ENCODE measurements at regions not wholly inside any gene's neighbourhood (a gene's known extent, or its start where the extent isn't known, plus 50 kb on each side); places are given as distances from the start of the nearest gene placed in this dataset.
"Not testable (repeated sequence)": the region's sequence is repeated elsewhere in the genome, so short reads cannot be mapped to it uniquely, and the experiment has no call there.

DNA sequence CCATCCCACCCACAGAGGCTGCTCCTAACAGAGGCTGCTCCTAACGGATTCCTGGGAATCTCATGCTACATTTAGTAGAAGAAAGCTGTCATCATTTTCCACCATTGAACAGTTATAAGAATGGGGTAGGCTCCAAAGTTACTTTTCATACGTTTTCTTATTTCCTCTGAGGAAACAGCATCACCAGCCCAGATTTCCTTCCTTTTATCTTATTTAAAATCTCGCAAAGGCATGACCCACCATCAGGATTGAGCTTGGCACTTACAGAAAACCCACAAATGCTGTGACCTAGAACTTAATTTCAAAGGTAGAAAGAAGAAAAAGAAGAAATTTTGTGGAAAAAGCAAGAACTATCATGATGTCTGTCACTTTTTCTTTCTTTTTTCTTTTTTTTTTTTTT is 168.0 kb downstream of the LY86 start:
- no peak overlapping the region for H3K27ac Mint-ChIP-seq
- DNase-seq: no peak
- no peaks in the 10 kb centered on the region for H3K27me3 Mint-ChIP-seq (ENCODE audit: low read depth)
- peaks cover 6% of the 10 kb centered on the region for H3K4me1 Mint-ChIP-seq (ENCODE audit: low read depth)
- H3K9me3 Mint-ChIP-seq: no peaks in the 10 kb centered on the region
- H3K4me3 Mint-ChIP-seq: no peak overlapping the region
- CTCF ChIA-PET: interaction anchor here (0.7 kb wide), 1 partner anchor 424 kb away, joined by 3 read pairs; no protein-coding TSS in a partner anchor
- intact Hi-C loops (cut with micrococcal nuclease): no loop called here
- H3K36me3 Mint-ChIP-seq (ENCODE audit: low read depth): no peaks in the 10 kb centered on the region

DNA sequence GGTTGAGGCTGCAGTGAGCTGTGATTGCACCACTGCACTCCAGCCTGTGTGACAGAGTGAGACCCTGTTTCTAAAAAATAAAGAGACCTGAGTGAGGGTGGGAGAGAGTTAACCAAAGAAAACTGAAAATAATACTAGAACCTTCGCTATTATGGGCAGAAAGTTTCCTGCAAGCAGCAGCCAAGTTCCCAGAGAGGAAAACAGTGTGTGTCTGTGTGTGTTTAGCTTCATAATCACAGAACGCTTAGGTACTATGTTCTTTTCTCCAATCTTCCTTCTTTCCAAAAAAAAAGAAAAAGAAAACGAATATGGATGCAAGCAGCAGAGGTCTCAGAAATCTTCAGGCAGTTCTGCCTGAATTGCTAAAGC is 170.0 kb downstream of the LY86 start:
- intact Hi-C loops (cut with micrococcal nuclease): no loop called here
- Mint-ChIP-seq H3K4me1 (ENCODE audit: low read depth) (no peaks in the 10 kb centered on the region), H3K27me3 (ENCODE audit: low read depth) (no peaks in the 10 kb centered on the region), H3K36me3 (ENCODE audit: low read depth) (no peaks in the 10 kb centered on the region), H3K9me3 (no peaks in the 10 kb centered on the region), H3K4me3 (no peak overlapping the region), H3K27ac (no peak overlapping the region)
- CTCF ChIA-PET: interaction anchor here (0.6 to 1.6 kb wide), 11 partner anchors 8 to 504 kb away, joined by 3 to 7 read pairs (median 3); no protein-coding TSS in a partner anchor
- no peak for DNase-seq

DNA sequence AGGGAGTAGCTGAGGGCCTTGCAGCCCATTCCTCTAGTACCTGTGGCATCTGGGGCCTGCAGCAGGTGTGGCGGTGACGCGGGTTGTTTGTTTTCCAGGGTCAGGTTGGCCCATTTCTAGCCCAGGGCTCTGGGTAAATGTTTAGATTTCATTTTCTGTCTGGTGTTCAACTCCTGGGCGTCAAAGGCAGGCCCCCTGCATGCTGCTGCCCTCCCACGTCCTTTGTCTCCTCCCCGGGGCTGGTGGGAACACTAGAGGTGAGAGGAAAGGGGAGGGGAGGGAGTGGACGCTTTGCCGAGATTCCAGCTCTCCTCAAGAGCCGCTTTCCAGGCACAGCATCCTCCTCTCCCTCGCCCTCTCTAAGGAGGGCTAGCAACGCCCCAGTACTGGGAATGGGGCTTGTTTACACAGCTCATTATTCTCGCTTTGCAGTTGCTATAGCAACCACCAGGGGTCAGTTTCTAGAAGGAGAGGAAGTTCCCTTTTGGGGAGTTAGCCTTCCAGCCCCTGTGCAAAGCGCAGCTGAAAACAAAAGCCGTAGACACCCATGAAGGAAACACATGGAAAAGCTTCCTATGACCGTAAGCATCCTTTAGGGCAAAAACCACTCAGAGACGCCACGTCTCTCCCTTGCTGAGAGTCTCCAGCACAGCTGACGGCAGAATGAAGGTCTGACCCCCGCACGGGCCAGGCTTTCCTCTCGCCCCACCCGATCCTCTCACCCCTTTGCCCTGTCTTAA is 170.6 kb downstream of the LY86 start:
- H3K27ac Mint-ChIP-seq: no peak overlapping the region
- peak; percentile 37 for DNase-seq
- CTCF ChIA-PET: interaction anchor here (0.7 to 1.6 kb wide), 11 partner anchors 8 to 503 kb away, joined by 3 to 7 read pairs (median 4); no protein-coding TSS in a partner anchor
- H3K4me1 Mint-ChIP-seq (ENCODE audit: low read depth): no peaks in the 10 kb centered on the region
- H3K9me3 Mint-ChIP-seq: no peaks in the 10 kb centered on the region
- no peaks in the 10 kb centered on the region for H3K27me3 Mint-ChIP-seq (ENCODE audit: low read depth)
- intact Hi-C loops (cut with micrococcal nuclease): no loop called here
- no peak overlapping the region for H3K4me3 Mint-ChIP-seq
- no peaks in the 10 kb centered on the region for H3K36me3 Mint-ChIP-seq (ENCODE audit: low read depth)

DNA sequence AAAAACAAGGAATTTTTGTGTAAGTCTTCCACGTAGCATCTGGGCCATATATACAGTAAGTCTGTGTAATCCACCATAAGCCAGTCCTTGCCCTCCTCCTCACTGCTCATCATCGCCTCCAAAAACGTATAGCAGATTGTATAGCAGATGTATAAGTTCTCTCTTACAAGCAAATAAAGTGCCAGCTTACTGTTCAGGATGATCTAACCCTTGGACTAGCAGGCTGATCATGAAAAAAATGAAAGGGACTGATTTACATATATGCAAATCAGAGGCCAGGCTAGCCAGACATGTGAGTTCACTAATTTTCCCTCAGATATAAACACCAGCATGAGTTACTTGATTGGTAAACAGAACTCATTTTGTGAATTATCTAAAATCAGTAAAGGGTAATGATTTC is 171.5 kb downstream of the LY86 start:
- H3K27ac Mint-ChIP-seq: no peak overlapping the region
- no peaks in the 10 kb centered on the region for H3K27me3 Mint-ChIP-seq (ENCODE audit: low read depth)
- no peaks in the 10 kb centered on the region for H3K4me1 Mint-ChIP-seq (ENCODE audit: low read depth)
- H3K4me3 Mint-ChIP-seq: no peak overlapping the region
- CTCF ChIA-PET: interaction anchor here (1.2 to 1.6 kb wide), 2 partner anchors 31 to 473 kb away, joined by 3 to 4 read pairs; no protein-coding TSS in a partner anchor
- no peak for DNase-seq
- H3K36me3 Mint-ChIP-seq (ENCODE audit: low read depth): no peaks in the 10 kb centered on the region
- intact Hi-C loops (cut with micrococcal nuclease): no loop called here
- no peaks in the 10 kb centered on the region for H3K9me3 Mint-ChIP-seq

DNA sequence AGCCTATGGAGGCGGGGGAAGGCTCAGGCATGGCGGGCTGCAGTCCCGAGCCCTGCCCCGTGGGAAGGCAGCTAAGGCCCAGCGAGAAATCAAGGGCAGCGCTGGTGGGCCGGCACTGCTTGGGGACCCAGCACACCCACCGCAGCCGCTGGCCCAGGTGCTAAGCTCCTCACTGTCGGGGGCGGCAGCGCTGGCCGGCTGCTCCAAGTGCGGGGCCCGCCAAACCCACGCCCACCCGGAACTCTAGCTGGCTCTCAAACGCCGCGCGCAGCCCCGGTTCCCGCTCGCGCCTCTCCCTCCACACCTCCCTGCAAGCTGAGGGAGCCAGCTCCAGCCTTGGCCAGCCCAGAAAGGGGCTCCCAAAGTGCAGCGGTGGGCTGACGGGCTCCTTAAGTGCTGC is 174.0 kb downstream of the LY86 start:
- H3K27ac Mint-ChIP-seq; intact Hi-C loops (cut with micrococcal nuclease); H3K36me3 Mint-ChIP-seq (ENCODE audit: low read depth); H3K4me3 Mint-ChIP-seq; DNase-seq; H3K9me3 Mint-ChIP-seq; H3K4me1 Mint-ChIP-seq (ENCODE audit: low read depth); H3K27me3 Mint-ChIP-seq (ENCODE audit: low read depth): not testable (repeated sequence)
- CTCF ChIA-PET: interaction anchor here (0.7 to 0.8 kb wide), 2 partner anchors 12 to 709 kb away, joined by 4 read pairs; no protein-coding TSS in a partner anchor

DNA sequence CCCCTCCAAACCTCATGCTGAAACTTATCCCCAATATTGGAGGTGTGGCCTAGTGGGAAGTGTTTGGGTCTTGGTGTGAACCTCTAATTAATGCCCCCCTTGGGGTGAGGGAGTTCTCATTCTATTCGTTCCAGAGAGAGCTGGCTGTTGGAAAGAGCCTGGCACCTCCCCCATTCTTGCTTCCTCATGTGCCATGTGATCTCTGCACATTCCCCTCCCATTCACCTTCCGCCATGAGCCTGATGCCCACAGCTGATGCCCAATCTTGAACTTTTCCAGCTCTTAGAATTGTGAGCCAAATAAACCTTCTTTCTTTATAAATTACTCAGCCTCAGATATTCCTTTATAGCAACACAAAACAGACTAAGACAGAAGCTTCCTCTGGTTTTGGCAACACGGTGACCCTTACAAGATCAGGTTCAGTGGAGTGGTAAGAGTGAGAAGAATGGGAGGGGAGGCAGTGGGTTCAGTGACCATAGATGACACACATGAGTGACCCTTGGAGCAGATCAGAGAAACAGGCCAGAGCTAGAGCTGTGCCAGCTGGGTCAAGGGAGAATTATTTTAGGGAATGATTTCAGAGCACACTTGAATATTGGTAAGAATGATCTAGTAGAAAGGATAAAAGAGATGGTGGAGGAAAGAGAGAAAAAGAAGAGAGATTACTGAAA is 176.4 kb downstream of the LY86 start:
- H3K9me3 Mint-ChIP-seq: no peaks in the 10 kb centered on the region
- no peaks in the 10 kb centered on the region for H3K27me3 Mint-ChIP-seq (ENCODE audit: low read depth)
- DNase-seq: no peak
- H3K4me3 Mint-ChIP-seq: no peak overlapping the region
- intact Hi-C loops (cut with micrococcal nuclease): no loop called here
- H3K36me3 Mint-ChIP-seq (ENCODE audit: low read depth): no peaks in the 10 kb centered on the region
- no peaks in the 10 kb centered on the region for H3K4me1 Mint-ChIP-seq (ENCODE audit: low read depth)
- H3K27ac Mint-ChIP-seq: no peak overlapping the region
- CTCF ChIA-PET: interaction anchor here (0.6 to 0.8 kb wide), 2 partner anchors 36 to 139 kb away, joined by 4 read pairs; no protein-coding TSS in a partner anchor

DNA sequence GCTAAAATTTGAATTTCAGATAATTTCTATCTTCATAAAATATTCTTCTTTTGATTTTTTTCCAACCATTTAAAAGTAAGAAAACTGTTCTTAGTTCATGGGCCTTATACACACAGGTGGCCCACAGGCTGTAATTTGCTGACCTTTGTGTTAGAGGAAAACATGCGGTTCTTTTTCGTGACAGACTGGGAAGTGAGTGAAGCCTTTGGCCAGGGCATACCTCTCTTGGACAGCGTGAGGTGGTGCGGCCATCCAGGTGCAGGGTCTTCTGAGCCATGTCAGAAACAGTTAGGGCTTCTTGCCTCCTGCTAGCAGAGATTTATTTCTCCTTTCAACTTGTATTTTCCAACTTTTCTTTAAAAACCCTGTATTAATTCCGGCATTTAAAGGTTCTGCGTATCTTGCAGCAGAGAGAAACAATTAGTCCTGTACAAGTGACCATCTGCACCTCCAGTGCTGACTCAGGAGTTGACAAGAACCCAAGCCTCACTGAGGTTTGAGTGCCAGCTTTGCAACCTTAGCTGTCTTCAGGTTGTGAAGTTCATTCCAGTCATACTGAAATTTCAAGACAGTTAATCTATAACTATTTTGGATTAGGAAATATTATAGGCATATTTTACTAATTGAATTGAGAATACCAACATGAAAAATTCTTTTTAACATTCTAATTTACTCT is 177.8 kb downstream of the LY86 start:
- DNase-seq: no peak
- CTCF ChIA-PET: no interaction called here
- intact Hi-C loops (cut with micrococcal nuclease): no loop called here
- H3K4me1 Mint-ChIP-seq (ENCODE audit: low read depth): no peaks in the 10 kb centered on the region
- H3K9me3 Mint-ChIP-seq: no peaks in the 10 kb centered on the region
- H3K4me3 Mint-ChIP-seq: no peak overlapping the region
- no peak overlapping the region for H3K27ac Mint-ChIP-seq
- H3K36me3 Mint-ChIP-seq (ENCODE audit: low read depth): no peaks in the 10 kb centered on the region
- H3K27me3 Mint-ChIP-seq (ENCODE audit: low read depth): no peaks in the 10 kb centered on the region

DNA sequence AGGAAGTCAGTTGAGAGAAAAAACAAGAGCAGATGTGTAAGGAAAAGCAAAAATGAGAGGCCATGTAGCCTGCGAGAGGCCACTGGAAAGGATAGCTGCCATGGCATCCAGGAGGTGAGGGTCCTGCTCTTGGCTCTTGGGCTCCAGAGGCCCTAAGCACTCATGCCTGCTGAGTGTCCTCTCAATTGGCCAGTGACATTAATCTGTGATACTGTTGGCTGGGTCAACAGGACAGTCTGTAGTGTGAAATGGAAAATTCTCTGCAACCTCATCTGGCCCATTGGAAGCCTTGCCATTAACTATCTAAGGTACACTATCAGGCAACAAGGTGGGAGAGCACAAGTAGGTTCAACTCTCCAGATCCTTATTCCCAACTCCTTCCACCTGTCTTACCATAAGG is 180.9 kb downstream of the LY86 start:
- Mint-ChIP-seq H3K4me1 (ENCODE audit: low read depth) (no peaks in the 10 kb centered on the region), H3K36me3 (ENCODE audit: low read depth) (no peaks in the 10 kb centered on the region), H3K9me3 (no peaks in the 10 kb centered on the region), H3K27ac (no peak overlapping the region), H3K4me3 (no peak overlapping the region), H3K27me3 (ENCODE audit: low read depth) (no peaks in the 10 kb centered on the region)
- intact Hi-C loops (cut with micrococcal nuclease): no loop called here
- CTCF ChIA-PET: interaction anchor here (1.3 kb wide), 1 partner anchor 73 kb away, joined by 3 read pairs; no protein-coding TSS in a partner anchor
- DNase-seq: no peak

DNA sequence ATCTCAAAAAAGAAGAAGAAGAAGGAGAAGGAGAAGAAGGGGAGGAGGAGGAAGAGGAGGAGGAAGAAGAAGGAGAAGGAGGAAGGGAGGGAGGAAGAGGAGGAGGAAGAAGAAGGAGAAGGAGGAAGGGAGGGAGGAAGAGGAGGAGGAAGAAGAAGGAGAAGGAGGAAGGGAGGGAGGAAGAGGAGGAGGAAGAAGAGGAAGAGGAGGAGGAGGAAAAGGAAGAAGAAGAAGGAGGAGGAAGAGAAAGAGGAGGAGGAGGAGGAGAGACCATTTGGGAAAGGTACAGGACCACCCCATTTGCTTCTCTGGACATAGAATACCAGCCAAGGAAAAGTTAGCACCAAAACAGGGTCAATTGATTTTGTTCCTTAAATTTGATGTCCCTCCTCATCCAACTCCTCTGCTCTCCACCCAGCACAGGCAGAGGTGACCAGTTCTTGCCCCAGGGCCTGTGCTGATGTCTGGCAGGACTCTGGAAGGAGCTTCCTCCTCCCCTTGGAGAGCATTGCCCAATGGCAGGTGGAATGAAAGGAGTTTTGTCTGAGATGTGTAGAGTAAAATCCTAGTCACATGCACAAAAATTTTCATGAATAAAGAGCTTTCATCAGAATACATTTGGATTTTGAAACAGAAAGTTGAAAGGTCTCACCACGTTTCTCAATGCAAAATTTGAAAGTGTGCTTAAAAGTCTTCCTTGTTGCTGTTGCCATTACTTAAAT is 182.9 kb downstream of the LY86 start:
- CTCF ChIA-PET: interaction anchor here (0.6 kb wide), 1 partner anchor 15 kb away, joined by 3 read pairs; no protein-coding TSS in a partner anchor
- Mint-ChIP-seq H3K9me3 (no peaks in the 10 kb centered on the region), H3K4me1 (ENCODE audit: low read depth) (no peaks in the 10 kb centered on the region), H3K27ac (no peak overlapping the region), H3K27me3 (ENCODE audit: low read depth) (no peaks in the 10 kb centered on the region), H3K4me3 (no peak overlapping the region), H3K36me3 (ENCODE audit: low read depth) (no peaks in the 10 kb centered on the region)
- intact Hi-C loops (cut with micrococcal nuclease): no loop called here
- no peak for DNase-seq

DNA sequence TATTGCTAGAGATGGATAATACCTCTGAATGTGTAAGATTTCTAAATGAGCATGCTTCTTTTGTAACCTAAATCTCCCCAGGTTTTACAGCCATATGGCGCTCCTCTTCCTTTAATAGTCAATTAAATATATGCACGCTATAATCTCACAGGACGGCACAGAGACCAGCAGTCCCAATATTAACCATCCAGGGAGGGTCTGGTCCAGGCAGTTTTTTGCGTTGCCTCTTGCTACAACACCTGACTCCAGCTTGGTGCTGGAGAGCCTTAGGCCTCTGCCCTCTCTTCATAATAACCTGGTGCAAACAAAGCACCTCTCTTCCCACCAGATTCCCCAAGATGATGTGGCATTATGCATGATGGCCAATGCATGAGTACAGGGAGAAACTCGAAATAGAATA is 183.4 kb downstream of the LY86 start:
- CTCF ChIA-PET: interaction anchor here (0.6 kb wide), 1 partner anchor 14 kb away, joined by 3 read pairs; no protein-coding TSS in a partner anchor
- H3K36me3 Mint-ChIP-seq (ENCODE audit: low read depth): no peaks in the 10 kb centered on the region
- H3K9me3 Mint-ChIP-seq: no peaks in the 10 kb centered on the region
- no peaks in the 10 kb centered on the region for H3K4me1 Mint-ChIP-seq (ENCODE audit: low read depth)
- intact Hi-C loops (cut with micrococcal nuclease): no loop called here
- H3K4me3 Mint-ChIP-seq: no peak overlapping the region
- no peak for DNase-seq
- H3K27ac Mint-ChIP-seq: no peak overlapping the region
- no peaks in the 10 kb centered on the region for H3K27me3 Mint-ChIP-seq (ENCODE audit: low read depth)

DNA sequence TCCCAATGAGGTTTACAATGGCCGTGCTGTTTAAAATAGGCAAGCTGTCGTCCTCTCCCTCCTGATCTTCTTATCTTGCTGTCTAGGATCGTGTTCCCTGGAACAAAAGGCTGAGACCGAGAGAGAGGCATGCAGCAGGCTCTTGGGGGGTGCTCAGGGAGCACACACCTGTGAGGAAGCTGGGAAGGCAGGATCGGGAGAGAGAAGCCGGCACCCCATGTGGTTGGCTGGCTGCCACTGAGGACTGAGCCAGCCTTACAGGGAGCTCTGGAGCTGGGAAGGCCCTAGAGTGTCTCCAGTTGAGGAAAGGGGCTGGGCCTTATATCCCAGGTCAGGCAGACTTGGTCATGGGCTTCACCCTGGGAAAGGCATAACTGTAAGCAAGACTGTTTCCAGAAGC is 184.2 kb downstream of the LY86 start:
- no peak for DNase-seq
- intact Hi-C loops (cut with micrococcal nuclease): no loop called here
- CTCF ChIA-PET: no interaction called here
- H3K9me3 Mint-ChIP-seq: no peaks in the 10 kb centered on the region
- H3K4me1 Mint-ChIP-seq (ENCODE audit: low read depth): no peaks in the 10 kb centered on the region
- no peaks in the 10 kb centered on the region for H3K27me3 Mint-ChIP-seq (ENCODE audit: low read depth)
- H3K27ac Mint-ChIP-seq: no peak overlapping the region
- H3K4me3 Mint-ChIP-seq: no peak overlapping the region
- no peaks in the 10 kb centered on the region for H3K36me3 Mint-ChIP-seq (ENCODE audit: low read depth)

DNA sequence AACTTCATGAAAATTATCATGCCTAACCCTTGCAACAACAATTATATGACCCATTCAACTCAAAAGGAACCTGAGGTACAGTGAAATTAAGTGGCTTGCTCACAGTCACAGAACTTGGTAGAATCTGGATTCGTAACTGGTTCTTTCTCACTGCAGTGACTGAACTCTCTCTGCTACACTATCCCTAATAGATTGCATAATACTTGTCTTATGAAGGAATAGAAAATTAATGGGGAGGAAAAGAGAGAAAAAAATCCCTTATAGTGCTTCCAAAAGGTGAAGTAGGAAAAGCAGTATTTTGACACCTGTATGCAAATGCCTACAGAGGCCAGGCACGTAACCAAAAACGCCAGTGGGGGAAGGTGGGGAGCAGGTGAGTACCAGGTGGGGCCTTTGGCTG is 186.6 kb downstream of the LY86 start:
- H3K9me3 Mint-ChIP-seq: no peaks in the 10 kb centered on the region
- no peak for DNase-seq
- H3K36me3 Mint-ChIP-seq (ENCODE audit: low read depth): no peaks in the 10 kb centered on the region
- CTCF ChIA-PET: no interaction called here
- H3K27ac Mint-ChIP-seq: no peak overlapping the region
- peaks cover 5% of the 10 kb centered on the region for H3K27me3 Mint-ChIP-seq (ENCODE audit: low read depth)
- intact Hi-C loops (cut with micrococcal nuclease): no loop called here
- no peak overlapping the region for H3K4me3 Mint-ChIP-seq
- H3K4me1 Mint-ChIP-seq (ENCODE audit: low read depth): no peaks in the 10 kb centered on the region
